ENCODE measurements at regions not wholly inside any gene's neighbourhood (a gene's known extent, or its start where the extent isn't known, plus 50 kb on each side); places are given as distances from the start of the nearest gene placed in this dataset.
A peak's percentile ranks its signal among the peaks of the same experiment; 100 is the strongest.

DNA sequence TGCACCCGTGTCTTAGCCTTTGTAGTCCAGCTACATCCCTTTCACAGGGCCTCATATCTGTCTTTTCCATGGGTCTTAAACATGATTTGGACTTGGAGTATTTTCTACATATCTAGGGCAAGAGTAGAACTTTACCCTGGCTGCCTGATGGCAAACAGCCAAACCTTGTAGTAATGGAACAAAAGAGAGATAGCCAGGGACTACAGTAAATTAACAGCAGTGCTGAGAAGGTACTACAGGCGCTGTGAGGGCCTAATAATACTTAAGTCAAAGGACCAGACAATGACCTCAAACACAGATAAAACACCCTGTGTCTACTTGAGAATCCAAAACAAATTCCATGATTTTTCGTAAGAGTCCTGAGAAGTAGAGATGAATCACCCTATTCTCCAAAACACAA lies 111.0 kb upstream of the WDR17 start:
- POLR2A ChIA-PET = no interaction called here
- no peak for ATAC-seq (ENCODE audit: low read depth)
- Mint-ChIP-seq H3K4me1 (peaks cover 9% of the 10 kb centered on the region), H3K36me3 (ENCODE audit: low read depth) (no peaks in the 10 kb centered on the region), H3K4me3 (no peak overlapping the region), H3K27ac (no peak overlapping the region), H3K27me3 (peaks cover 1% of the 10 kb centered on the region), H3K9me3 (no peaks in the 10 kb centered on the region)
- TF ChIP-seq, protein P1, sequence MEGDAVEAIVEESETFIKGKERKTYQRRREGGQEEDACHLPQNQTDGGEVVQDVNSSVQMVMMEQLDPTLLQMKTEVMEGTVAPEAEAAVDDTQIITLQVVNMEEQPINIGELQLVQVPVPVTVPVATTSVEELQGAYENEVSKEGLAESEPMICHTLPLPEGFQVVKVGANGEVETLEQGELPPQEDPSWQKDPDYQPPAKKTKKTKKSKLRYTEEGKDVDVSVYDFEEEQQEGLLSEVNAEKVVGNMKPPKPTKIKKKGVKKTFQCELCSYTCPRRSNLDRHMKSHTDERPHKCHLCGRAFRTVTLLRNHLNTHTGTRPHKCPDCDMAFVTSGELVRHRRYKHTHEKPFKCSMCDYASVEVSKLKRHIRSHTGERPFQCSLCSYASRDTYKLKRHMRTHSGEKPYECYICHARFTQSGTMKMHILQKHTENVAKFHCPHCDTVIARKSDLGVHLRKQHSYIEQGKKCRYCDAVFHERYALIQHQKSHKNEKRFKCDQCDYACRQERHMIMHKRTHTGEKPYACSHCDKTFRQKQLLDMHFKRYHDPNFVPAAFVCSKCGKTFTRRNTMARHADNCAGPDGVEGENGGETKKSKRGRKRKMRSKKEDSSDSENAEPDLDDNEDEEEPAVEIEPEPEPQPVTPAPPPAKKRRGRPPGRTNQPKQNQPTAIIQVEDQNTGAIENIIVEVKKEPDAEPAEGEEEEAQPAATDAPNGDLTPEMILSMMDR (IDR thresholded peaks at IDR 0.05) = no peak
- CTCF ChIA-PET = interaction anchor here (1.1 to 1.3 kb wide), 3 partner anchors 100 to 386 kb away, joined by 6 to 9 read pairs (median 7); no protein-coding TSS in a partner anchor
- DNase-seq = no peak
- intact Hi-C loops (cut with micrococcal nuclease) = loop anchor here (2.0 to 10.0 kb wide), 3 partner anchors 100 to 322 kb away; no protein-coding TSS in a partner anchor

DNA sequence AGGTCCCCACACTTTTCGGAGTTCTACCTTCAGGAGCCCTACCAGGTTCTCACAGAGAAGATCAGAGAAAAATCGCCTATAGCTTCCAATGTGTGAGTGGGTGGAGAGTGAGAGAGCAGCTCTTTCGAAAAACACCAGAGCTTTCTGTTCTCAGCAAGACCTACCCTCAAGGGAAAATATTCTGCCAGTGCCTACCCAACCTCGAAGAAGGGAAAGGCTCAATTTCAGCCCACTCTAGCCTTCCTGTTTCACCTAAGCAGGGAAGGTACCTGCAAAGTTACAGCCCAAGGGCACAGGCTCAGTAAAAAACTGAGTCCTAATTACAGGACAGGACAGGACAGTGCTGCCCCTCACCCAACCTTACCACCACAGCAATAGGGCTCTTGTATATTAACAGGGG lies 104.0 kb upstream of the WDR17 start:
- H3K27me3 Mint-ChIP-seq = peaks cover 1% of the 10 kb centered on the region
- no peak for DNase-seq
- H3K4me3 Mint-ChIP-seq = no peak overlapping the region
- no peak overlapping the region for H3K27ac Mint-ChIP-seq
- intact Hi-C loops (cut with micrococcal nuclease) = no loop called here
- ChIA-PET CTCF (interaction anchor here (0.5 to 0.6 kb wide), 2 partner anchors 9 to 53 kb away, joined by 3 to 4 read pairs; no protein-coding TSS in a partner anchor), POLR2A (no interaction called here)
- peak; percentile 50 for ATAC-seq (ENCODE audit: low read depth)
- H3K36me3 Mint-ChIP-seq (ENCODE audit: low read depth) = no peaks in the 10 kb centered on the region
- TF ChIP-seq, protein P1 (IDR thresholded peaks at IDR 0.05) = no peak
- H3K4me1 Mint-ChIP-seq = peaks cover 8% of the 10 kb centered on the region
- no peaks in the 10 kb centered on the region for H3K9me3 Mint-ChIP-seq

DNA sequence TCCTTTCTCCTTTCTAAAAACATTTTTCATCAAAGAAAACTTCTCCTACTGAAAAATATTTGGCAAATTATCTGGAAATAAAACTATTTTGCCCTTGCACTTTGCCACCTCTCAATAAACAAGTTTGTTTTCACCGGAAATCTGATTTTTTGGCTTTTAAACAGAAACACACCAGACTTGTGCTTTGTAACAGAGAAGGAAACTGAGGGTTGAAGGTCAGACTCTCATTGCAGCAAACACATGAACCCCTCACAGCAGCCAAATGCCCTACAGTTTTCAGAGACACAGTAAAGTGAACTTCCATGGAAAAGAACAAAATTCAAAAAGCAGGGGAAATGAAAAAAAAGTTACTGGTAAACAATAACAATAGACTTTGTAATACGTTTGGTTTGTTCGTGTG lies 95.6 kb upstream of the WDR17 start:
- H3K27me3 Mint-ChIP-seq = peaks cover 5% of the 10 kb centered on the region
- POLR2A ChIA-PET = no interaction called here
- CTCF ChIA-PET = no interaction called here
- H3K9me3 Mint-ChIP-seq = peaks cover 2% of the 10 kb centered on the region
- no peak for ATAC-seq (ENCODE audit: low read depth)
- H3K27ac Mint-ChIP-seq = no peak overlapping the region
- intact Hi-C loops (cut with micrococcal nuclease) = no loop called here
- no peak overlapping the region for H3K4me3 Mint-ChIP-seq
- no peaks in the 10 kb centered on the region for H3K36me3 Mint-ChIP-seq (ENCODE audit: low read depth)
- DNase-seq = no peak
- H3K4me1 Mint-ChIP-seq = no peaks in the 10 kb centered on the region
- TF ChIP-seq, protein P1 (IDR thresholded peaks at IDR 0.05) = no peak

- POLR2A ChIA-PET = no interaction called here
- ATAC-seq (ENCODE audit: low read depth) = no peak
- no peak overlapping the region for H3K27ac Mint-ChIP-seq
- intact Hi-C loops (cut with micrococcal nuclease) = no loop called here
- DNase-seq = no peak
- H3K36me3 Mint-ChIP-seq (ENCODE audit: low read depth) = no peaks in the 10 kb centered on the region
- peaks cover 5% of the 10 kb centered on the region for H3K27me3 Mint-ChIP-seq
- H3K4me1 Mint-ChIP-seq = no peaks in the 10 kb centered on the region
- CTCF ChIA-PET = no interaction called here
- H3K9me3 Mint-ChIP-seq = peaks cover 2% of the 10 kb centered on the region
- no peak overlapping the region for H3K4me3 Mint-ChIP-seq
- TF ChIP-seq, protein P1 (IDR thresholded peaks at IDR 0.05) = no peak
These were observed 94.9 kb upstream of the WDR17 start for GRCh38 chr4:175970724-175971123.

- H3K4me3 Mint-ChIP-seq = no peak overlapping the region
- ChIA-PET POLR2A (no interaction called here), CTCF (no interaction called here)
- no peak overlapping the region for H3K27ac Mint-ChIP-seq
- peaks cover 2% of the 10 kb centered on the region for H3K9me3 Mint-ChIP-seq
- no peaks in the 10 kb centered on the region for H3K36me3 Mint-ChIP-seq (ENCODE audit: low read depth)
- no peaks in the 10 kb centered on the region for H3K4me1 Mint-ChIP-seq
- intact Hi-C loops (cut with micrococcal nuclease) = no loop called here
- TF ChIP-seq, protein P1 (IDR thresholded peaks at IDR 0.05) = no peak
- H3K27me3 Mint-ChIP-seq = peaks cover 5% of the 10 kb centered on the region
- no peak for ATAC-seq (ENCODE audit: low read depth)
- no peak for DNase-seq
These were observed 94.1 kb upstream of the WDR17 start for GRCh38 chr4:175971388-175972179.

Data from activated B cell treated with CpG ODN at 0.5 μM for 24 hours (primary cell).